Rectal smooth muscle tissue (tissue), 1 donor: ENCODE measurements at regions not wholly inside any gene's neighbourhood (a gene's known extent, or its start where the extent isn't known, plus 50 kb on each side); places are given as distances from the start of the nearest gene placed in this dataset.

Experiments used
- H3K27ac ChIP-seq: one replicate; pipeline ENCODE4 v1.7.0; 2013; ENCODE audit warnings: low read depth, low read length, inconsistent platforms
- H3K27me3 ChIP-seq: one replicate; pipeline ENCODE4 v1.7.0; 2013; ENCODE audit warnings: low read length; ENCODE audit not compliant: control insufficient read depth, insufficient read depth
- H3K36me3 ChIP-seq: one replicate; pipeline ENCODE4 v1.7.0; 2013; ENCODE audit warnings: low read length; ENCODE audit not compliant: control insufficient read depth, insufficient read depth
- H3K4me1 ChIP-seq: one replicate; pipeline ENCODE4 v1.7.0; 2013; ENCODE audit warnings: low read length; ENCODE audit not compliant: control insufficient read depth, insufficient read depth
- H3K4me3 ChIP-seq: one replicate; pipeline ENCODE4 v1.7.0; 2013; ENCODE audit warnings: low read length
- H3K9ac ChIP-seq: one replicate; pipeline ENCODE4 v1.7.0; 2013; ENCODE audit warnings: low read length

DNA sequence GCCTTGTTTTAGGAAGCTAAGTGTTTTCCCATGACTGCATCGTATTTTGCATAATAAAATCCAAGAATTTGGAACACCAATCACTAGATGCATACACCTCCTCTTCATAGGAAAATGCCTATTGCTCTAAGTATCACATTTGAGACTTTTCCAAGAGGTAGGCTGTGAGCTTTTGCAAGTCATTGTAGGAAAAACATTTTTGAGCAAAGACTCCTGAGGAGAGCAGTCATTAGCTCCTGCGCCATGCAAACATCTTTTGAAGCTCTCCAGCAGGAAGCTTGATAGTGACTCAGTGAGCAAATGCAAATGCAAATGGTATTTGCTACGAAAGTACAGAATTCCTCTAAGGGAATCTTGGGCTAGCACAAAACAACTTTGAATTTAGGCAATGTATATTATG is 750.4 kb downstream of the QKI start:
- Histone ChIP-seq H3K4me3 (no peak overlapping the region), H3K4me1 (no peaks in the 10 kb centered on the region), H3K9ac (no peak overlapping the region), H3K27ac (no peak overlapping the region), H3K36me3 (no peaks in the 10 kb centered on the region), H3K27me3 (no peaks in the 10 kb centered on the region)

- Histone ChIP-seq H3K4me1 (no peaks in the 10 kb centered on the region), H3K27ac (no peak overlapping the region), H3K9ac (no peak overlapping the region), H3K36me3 (no peaks in the 10 kb centered on the region), H3K27me3 (no peaks in the 10 kb centered on the region), H3K4me3 (no peak overlapping the region)
Observed at GRCh38 chr6:164163239-164163638, 748.7 kb downstream of the QKI start.

GRCh38 chr6:164159061-164159460 is 744.5 kb downstream of the QKI start:
- no peak overlapping the region for H3K9ac ChIP-seq
- H3K4me1 ChIP-seq = no peaks in the 10 kb centered on the region
- H3K36me3 ChIP-seq = no peaks in the 10 kb centered on the region
- no peak overlapping the region for H3K27ac ChIP-seq
- H3K4me3 ChIP-seq = no peak overlapping the region
- no peaks in the 10 kb centered on the region for H3K27me3 ChIP-seq

- Histone ChIP-seq H3K9ac (no peak overlapping the region), H3K4me3 (no peak overlapping the region), H3K27me3 (no peaks in the 10 kb centered on the region), H3K4me1 (no peaks in the 10 kb centered on the region), H3K27ac (no peak overlapping the region), H3K36me3 (no peaks in the 10 kb centered on the region)
Observed at GRCh38 chr6:164154588-164154987, 740.1 kb downstream of the QKI start.

- no peaks in the 10 kb centered on the region for H3K4me1 ChIP-seq
- H3K4me3 ChIP-seq = no peak overlapping the region
- no peaks in the 10 kb centered on the region for H3K27me3 ChIP-seq
- H3K27ac ChIP-seq = no peak overlapping the region
- H3K9ac ChIP-seq = no peak overlapping the region
- H3K36me3 ChIP-seq = no peaks in the 10 kb centered on the region
Observed at GRCh38 chr6:164152611-164153010, 738.1 kb downstream of the QKI start.

- no peak overlapping the region for H3K9ac ChIP-seq
Observed at GRCh38 chr6:164151161-164152120, 736.9 kb downstream of the QKI start.

DNA sequence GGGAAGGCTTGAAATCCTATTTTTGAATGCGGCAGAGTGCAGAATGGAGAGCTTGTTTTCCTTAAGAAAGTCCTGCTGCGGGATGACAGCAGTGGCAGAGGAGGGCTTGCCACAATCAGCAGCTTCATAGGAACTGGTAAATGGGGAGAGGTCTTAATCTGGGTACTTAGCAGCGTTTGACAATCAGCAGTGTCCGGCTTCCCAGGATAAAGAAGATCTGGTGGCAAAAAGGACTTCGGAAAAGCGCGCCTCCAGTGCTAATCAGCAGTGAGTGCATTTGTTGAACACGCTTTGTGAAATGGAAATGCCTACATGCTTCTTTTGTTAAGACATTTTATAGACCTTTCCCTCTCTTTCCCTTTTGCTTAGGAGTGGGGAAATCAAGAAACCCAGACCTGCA is 735.7 kb downstream of the QKI start:
- H3K9ac ChIP-seq = no peak overlapping the region

More at GRCh38 chr6:164151161-164152120, 736.9 kb downstream of the QKI start:
- Histone ChIP-seq H3K4me1 (no peaks in the 10 kb centered on the region), H3K36me3 (no peaks in the 10 kb centered on the region), H3K4me3 (no peak overlapping the region), H3K27me3 (no peaks in the 10 kb centered on the region), H3K27ac (no peak overlapping the region)

GRCh38 chr6:164148788-164149187 is 734.3 kb downstream of the QKI start:
- H3K4me3 ChIP-seq = no peak overlapping the region
- no peaks in the 10 kb centered on the region for H3K36me3 ChIP-seq
- H3K27ac ChIP-seq = no peak overlapping the region

More for the DNA sequence above, 735.7 kb downstream of the QKI start:
- Histone ChIP-seq H3K4me3 (no peak overlapping the region), H3K27me3 (no peaks in the 10 kb centered on the region), H3K36me3 (no peaks in the 10 kb centered on the region), H3K27ac (no peak overlapping the region), H3K4me1 (no peaks in the 10 kb centered on the region)

GRCh38 chr6:164144316-164144715 is 729.8 kb downstream of the QKI start:
- no peak overlapping the region for H3K27ac ChIP-seq
- no peak overlapping the region for H3K4me3 ChIP-seq
- no peaks in the 10 kb centered on the region for H3K36me3 ChIP-seq
- H3K9ac ChIP-seq = no peak overlapping the region
- H3K27me3 ChIP-seq = no peaks in the 10 kb centered on the region
- H3K4me1 ChIP-seq = no peaks in the 10 kb centered on the region

More at GRCh38 chr6:164148788-164149187, 734.3 kb downstream of the QKI start:
- H3K9ac ChIP-seq = no peak overlapping the region
- H3K27me3 ChIP-seq = no peaks in the 10 kb centered on the region
- no peaks in the 10 kb centered on the region for H3K4me1 ChIP-seq

DNA sequence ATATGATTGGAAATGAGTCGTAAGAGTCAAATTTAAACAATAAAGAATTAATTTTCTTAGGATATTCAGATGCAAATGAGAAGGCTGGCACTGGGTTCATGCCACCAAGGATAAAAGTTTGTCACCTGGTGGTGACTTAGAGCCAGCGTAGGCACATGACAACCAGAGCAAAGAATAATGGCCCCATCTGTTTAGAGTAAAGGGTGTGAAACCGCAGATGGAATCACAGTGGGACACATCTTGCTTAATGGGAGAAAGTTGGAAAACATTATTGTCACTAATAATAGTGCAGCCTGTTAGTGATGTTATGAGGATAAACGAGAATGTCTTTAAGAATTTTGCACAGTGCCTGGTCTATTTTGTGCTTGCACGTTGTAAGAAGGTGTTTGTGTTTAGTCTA is 727.8 kb downstream of the QKI start:
- Histone ChIP-seq H3K27ac (no peak overlapping the region), H3K9ac (no peak overlapping the region), H3K36me3 (no peaks in the 10 kb centered on the region), H3K4me3 (no peak overlapping the region), H3K4me1 (no peaks in the 10 kb centered on the region), H3K27me3 (no peaks in the 10 kb centered on the region)

DNA sequence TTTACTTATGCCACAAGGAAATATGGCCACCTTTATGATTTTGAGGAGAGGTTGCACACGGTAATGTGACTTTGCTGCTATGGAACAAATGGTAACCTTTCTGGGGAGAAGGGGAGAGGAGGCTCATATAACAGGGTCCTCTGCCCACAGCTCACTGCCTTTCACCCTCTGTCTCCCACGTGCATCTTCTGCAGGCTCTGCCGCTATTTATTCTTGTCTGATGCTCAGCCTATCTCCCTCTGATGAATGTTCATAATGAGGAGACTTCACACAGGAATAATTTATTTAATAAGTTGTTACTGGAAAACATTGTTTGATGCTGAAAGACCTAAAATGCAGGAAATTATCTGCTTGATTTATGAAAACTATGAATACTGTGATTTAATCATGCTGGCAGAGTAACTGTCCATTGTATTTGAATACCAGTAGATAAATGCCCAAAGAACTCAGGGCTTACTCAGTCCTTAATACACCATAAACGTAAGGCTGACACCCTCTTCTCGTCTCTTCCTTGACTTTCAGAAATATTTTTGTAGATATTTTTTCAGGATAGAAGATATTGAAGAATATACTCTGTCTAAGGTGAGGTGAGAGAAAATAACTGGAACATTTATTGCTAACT is 721.1 kb downstream of the QKI start:
- Histone ChIP-seq H3K9ac (no peak overlapping the region), H3K27ac (no peak overlapping the region), H3K4me3 (no peak overlapping the region), H3K4me1 (no peaks in the 10 kb centered on the region), H3K27me3 (no peaks in the 10 kb centered on the region), H3K36me3 (no peaks in the 10 kb centered on the region)

DNA sequence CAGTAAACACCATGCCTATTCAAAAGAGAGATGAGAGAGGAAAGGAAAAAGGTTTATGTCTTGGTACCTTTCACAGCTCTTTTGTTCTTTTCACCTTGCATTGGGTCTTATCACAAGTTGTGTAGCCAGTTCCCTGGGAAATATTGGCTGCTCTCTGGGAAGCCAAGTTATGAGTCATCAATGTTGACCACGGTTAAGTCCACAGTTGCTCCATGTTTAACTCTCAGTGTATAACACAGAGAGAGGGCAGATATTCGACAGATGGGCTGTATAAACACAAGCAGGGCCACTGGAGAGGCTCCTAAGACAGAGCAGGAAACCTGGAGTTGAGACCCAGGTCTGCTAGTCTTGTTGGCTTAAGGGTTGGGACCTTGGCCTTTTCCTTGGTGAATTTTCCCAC is 718.6 kb downstream of the QKI start:
- Histone ChIP-seq H3K4me1 (no peaks in the 10 kb centered on the region), H3K27me3 (no peaks in the 10 kb centered on the region), H3K9ac (no peak overlapping the region), H3K36me3 (no peaks in the 10 kb centered on the region), H3K4me3 (no peak overlapping the region), H3K27ac (no peak overlapping the region)
